MM.1S (cell line): ENCODE measurements at regions not wholly inside any gene's neighbourhood (a gene's known extent, or its start where the extent isn't known, plus 50 kb on each side); places are given as distances from the start of the nearest gene placed in this dataset.

Experiments used
- EZH2 ChIP-seq: fragments of 300-600 bp; sonication (generic); optimal IDR thresholded peaks from 2 replicates; pipeline ENCODE3; 2017; ENCODE audit warnings: low read depth, mild to moderate bottlenecking, antibody characterized with exemption, low read length, mixed read lengths
- TF ChIP-seq, protein P1 (sequence below): fragments of 300-600 bp; sonication (generic); IDR thresholded peaks from 2 replicates; pipeline ENCODE4 v1.5.1; 2016; ENCODE audit warnings: antibody characterized with exemption, low read length, mixed read lengths

DNA sequence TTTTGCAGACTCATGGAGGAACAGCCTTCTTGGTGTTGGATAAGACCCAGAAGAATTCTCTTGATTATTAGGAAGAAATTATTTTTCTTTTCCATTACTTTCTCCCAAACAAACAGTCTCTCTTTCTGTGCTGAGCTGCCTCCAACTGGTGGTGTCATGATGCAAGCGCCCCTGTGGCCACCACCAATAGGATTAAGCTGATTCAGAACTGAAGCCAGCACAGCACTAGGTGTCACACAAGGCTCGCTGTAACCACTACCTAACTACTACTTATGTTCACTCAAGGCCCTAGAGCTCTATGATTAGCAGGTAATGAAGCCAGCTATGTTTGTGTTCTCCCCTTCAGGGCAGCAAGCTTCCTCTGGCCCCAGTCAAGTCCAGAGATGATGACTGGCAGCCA lies 123.4 kb downstream of the HTR1B start:
- TF ChIP-seq, protein P1, sequence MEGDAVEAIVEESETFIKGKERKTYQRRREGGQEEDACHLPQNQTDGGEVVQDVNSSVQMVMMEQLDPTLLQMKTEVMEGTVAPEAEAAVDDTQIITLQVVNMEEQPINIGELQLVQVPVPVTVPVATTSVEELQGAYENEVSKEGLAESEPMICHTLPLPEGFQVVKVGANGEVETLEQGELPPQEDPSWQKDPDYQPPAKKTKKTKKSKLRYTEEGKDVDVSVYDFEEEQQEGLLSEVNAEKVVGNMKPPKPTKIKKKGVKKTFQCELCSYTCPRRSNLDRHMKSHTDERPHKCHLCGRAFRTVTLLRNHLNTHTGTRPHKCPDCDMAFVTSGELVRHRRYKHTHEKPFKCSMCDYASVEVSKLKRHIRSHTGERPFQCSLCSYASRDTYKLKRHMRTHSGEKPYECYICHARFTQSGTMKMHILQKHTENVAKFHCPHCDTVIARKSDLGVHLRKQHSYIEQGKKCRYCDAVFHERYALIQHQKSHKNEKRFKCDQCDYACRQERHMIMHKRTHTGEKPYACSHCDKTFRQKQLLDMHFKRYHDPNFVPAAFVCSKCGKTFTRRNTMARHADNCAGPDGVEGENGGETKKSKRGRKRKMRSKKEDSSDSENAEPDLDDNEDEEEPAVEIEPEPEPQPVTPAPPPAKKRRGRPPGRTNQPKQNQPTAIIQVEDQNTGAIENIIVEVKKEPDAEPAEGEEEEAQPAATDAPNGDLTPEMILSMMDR, result no peak
- no peak for TF ChIP-seq EZH2
